ENCODE measurements at regions not wholly inside any gene's neighbourhood (a gene's known extent, or its start where the extent isn't known, plus 50 kb on each side); places are given as distances from the start of the nearest gene placed in this dataset.

DNA sequence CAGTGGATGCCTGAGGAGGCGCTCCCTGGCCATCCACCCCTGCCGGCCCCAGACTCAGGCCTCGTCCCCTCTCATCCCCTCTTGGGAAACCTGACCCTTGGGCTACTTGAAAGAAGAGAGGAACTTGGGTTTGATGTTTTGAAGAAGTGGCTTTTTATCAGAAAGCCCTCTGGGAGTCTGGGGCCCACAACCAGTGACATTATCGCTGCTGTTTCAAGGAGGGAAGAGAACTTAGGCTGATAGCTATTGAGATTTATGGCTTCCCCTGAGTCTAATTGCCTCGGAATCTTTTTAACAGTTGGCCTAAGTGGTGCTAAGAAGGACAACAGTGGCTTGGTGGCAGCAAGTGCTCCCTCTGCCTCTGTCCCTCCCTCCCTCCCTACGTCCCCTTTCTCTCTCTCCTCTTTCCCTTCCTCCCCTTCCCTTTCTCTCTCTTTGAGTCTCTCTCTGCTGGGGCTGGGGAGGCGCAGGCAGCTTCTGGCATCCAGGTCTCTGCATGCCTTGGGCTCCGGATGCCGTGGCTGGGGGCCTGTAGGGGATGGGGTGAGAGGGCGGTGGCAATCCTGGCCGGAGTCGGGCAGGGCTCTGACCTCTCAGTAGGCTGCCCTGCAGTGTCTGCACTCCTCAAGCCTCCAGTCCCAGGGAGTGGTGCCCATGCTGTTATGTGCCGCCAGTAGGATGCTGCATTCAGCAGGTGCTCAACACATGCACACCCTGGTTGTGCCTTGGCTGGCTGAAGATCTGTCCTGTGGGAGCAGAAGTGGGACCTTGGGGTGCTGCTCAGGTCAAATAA, 49.6 kb upstream of the RXRA start:
- no peaks in the 10 kb centered on the region for H3K27me3 ChIP-seq (ENCODE audit: control insufficient read depth, low read length)
- H3K36me3 ChIP-seq (ENCODE audit: control insufficient read depth, low read length), result no peaks in the 10 kb centered on the region
- TF ChIP-seq, protein P1, sequence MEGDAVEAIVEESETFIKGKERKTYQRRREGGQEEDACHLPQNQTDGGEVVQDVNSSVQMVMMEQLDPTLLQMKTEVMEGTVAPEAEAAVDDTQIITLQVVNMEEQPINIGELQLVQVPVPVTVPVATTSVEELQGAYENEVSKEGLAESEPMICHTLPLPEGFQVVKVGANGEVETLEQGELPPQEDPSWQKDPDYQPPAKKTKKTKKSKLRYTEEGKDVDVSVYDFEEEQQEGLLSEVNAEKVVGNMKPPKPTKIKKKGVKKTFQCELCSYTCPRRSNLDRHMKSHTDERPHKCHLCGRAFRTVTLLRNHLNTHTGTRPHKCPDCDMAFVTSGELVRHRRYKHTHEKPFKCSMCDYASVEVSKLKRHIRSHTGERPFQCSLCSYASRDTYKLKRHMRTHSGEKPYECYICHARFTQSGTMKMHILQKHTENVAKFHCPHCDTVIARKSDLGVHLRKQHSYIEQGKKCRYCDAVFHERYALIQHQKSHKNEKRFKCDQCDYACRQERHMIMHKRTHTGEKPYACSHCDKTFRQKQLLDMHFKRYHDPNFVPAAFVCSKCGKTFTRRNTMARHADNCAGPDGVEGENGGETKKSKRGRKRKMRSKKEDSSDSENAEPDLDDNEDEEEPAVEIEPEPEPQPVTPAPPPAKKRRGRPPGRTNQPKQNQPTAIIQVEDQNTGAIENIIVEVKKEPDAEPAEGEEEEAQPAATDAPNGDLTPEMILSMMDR (IDR thresholded peaks at IDR 0.05; ENCODE audit: low read depth, low read length, poor library complexity, severe bottlenecking), result no peak
- no peak for TF ChIP-seq EZH2phosphoT487 (IDR thresholded peaks at IDR 0.05; ENCODE audit: borderline replicate concordance, low read length)
- H3K4me1 ChIP-seq (ENCODE audit: control insufficient read depth, low read length), result no peaks in the 10 kb centered on the region
- no peak overlapping the region for H3K27ac ChIP-seq (ENCODE audit: low read depth, low read length)
- peaks cover 3% of the 10 kb centered on the region for H3K9me3 ChIP-seq (ENCODE audit: control insufficient read depth, insufficient read depth, low read length)
- H3K79me2 ChIP-seq (ENCODE audit: control insufficient read depth, low read length), result no peaks in the 10 kb centered on the region
- no peaks in the 10 kb centered on the region for H3K9me2 ChIP-seq (replicated peaks; ENCODE audit: control insufficient read depth, low read length)
- H3K4me3 ChIP-seq (ENCODE audit: low read length), result no peak overlapping the region
- no peak overlapping the region for H3K4me2 ChIP-seq (ENCODE audit: low read length)
- no peaks in the 10 kb centered on the region for H4K20me1 ChIP-seq (ENCODE audit: control insufficient read depth, insufficient read depth, low read depth, low read length)
- no peaks in the 10 kb centered on the region for H3F3A ChIP-seq (ENCODE audit: control insufficient read depth, insufficient read depth)

All from DOHH2 (cell line).